ENCODE measurements at regions not wholly inside any gene's neighbourhood (a gene's known extent, or its start where the extent isn't known, plus 50 kb on each side); places are given as distances from the start of the nearest gene placed in this dataset.

DNA sequence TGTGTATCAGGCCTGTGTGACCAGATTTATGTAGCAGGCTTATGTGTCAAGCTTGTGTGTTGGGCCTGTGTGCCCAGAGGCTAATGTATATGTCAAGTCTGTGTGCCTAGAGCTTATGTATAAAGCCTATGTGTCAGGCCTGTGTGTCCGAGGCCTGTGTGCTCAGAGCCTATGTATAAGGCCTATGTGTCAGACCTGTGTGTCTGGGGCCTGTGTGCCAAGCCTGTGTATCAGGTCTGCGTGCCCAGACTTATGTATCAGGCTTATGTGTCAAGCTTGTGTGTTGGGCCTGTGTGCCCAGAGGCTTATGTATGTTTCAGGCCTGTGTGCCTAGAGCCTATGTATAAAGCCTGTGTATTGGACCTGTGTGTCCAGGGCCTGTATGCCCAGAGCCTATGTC lies 249.3 kb upstream of the AVPR1A start:
- TF ChIP-seq, protein P1, sequence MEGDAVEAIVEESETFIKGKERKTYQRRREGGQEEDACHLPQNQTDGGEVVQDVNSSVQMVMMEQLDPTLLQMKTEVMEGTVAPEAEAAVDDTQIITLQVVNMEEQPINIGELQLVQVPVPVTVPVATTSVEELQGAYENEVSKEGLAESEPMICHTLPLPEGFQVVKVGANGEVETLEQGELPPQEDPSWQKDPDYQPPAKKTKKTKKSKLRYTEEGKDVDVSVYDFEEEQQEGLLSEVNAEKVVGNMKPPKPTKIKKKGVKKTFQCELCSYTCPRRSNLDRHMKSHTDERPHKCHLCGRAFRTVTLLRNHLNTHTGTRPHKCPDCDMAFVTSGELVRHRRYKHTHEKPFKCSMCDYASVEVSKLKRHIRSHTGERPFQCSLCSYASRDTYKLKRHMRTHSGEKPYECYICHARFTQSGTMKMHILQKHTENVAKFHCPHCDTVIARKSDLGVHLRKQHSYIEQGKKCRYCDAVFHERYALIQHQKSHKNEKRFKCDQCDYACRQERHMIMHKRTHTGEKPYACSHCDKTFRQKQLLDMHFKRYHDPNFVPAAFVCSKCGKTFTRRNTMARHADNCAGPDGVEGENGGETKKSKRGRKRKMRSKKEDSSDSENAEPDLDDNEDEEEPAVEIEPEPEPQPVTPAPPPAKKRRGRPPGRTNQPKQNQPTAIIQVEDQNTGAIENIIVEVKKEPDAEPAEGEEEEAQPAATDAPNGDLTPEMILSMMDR (IDR thresholded peaks at IDR 0.05): no peak
- no peak for TF ChIP-seq POLR2A (IDR thresholded peaks at IDR 0.05)
